SK-N-SH treated with all-trans-retinoic acid at 6 μM for 48 hours (cell line): ENCODE measurements at regions not wholly inside any gene's neighbourhood (a gene's known extent, or its start where the extent isn't known, plus 50 kb on each side); places are given as distances from the start of the nearest gene placed in this dataset.

Experiments used
- ATAC-seq: fragments of 200-7000 bp; cut with Tn5 transposase; 3 replicates; pipeline ENCODE4 v1.9.1; 2020; ENCODE audit warnings: mild to moderate bottlenecking, moderate library complexity
- ARNTL ChIP-seq: fragments of 450-650 bp; formaldehyde crosslinking; IDR thresholded peaks from 2 replicates; pipeline ENCODE4 v1.5.0; 2020; ENCODE audit warnings: low read depth, mild to moderate bottlenecking, moderate library complexity, borderline replicate concordance
- BACH2 ChIP-seq: fragments of 250-450 bp; sonication (Bioruptor Pico); IDR thresholded peaks from 2 replicates; pipeline ENCODE4 v1.9.0; 2021; ENCODE audit warnings: mild to moderate bottlenecking, borderline replicate concordance
- CREB5 ChIP-seq: fragments of 250-450 bp; sonication (Bioruptor Pico); IDR thresholded peaks from 2 replicates; pipeline ENCODE4 v1.5.1; 2020; ENCODE audit warnings: low read depth, mild to moderate bottlenecking, moderate library complexity
- CSDC2 ChIP-seq: fragments of 250-450 bp; sonication (Bioruptor Pico); IDR thresholded peaks from 2 replicates; pipeline ENCODE4 v1.5.0; 2020; ENCODE audit warnings: mild to moderate bottlenecking, moderate library complexity
- CSRNP3 ChIP-seq: fragments of 250-450 bp; sonication (Bioruptor Pico); IDR thresholded peaks from 2 replicates; pipeline ENCODE4 v1.5.1; 2021; ENCODE audit warnings: mild to moderate bottlenecking, moderate library complexity
- ESRRG ChIP-seq: fragments of 250-450 bp; sonication (Bioruptor Pico); IDR thresholded peaks from 2 replicates; pipeline ENCODE4 v1.6.1; 2021; ENCODE audit warnings: mild to moderate bottlenecking
- ISL1 ChIP-seq: fragments of 250-450 bp; sonication (Bioruptor Pico); IDR thresholded peaks from 2 replicates; pipeline ENCODE4 v2.1.2; 2022; ENCODE audit warnings: mild to moderate bottlenecking, moderate library complexity
- OSR1 ChIP-seq: fragments of 250-450 bp; sonication (Bioruptor Pico); IDR thresholded peaks from 2 replicates; pipeline ENCODE4 v1.8.0; 2022; ENCODE audit warnings: moderate library complexity, mild to moderate bottlenecking, inconsistent platforms
- POU6F1 ChIP-seq: fragments of 250-450 bp; sonication (Bioruptor Pico); IDR thresholded peaks from 2 replicates; pipeline ENCODE4 v1.8.0; 2021; ENCODE audit warnings: low read depth, mild to moderate bottlenecking, moderate library complexity, borderline replicate concordance
- PPARA ChIP-seq: fragments of 250-450 bp; sonication (Bioruptor Pico); IDR thresholded peaks from 2 replicates; pipeline ENCODE4 v1.5.0; 2020; ENCODE audit warnings: mild to moderate bottlenecking, borderline replicate concordance
- RARB ChIP-seq: fragments of 250-450 bp; sonication (Bioruptor Pico); IDR thresholded peaks from 2 replicates; pipeline ENCODE4 v1.8.0; 2021; ENCODE audit warnings: mild to moderate bottlenecking, moderate library complexity
- SNAI2 ChIP-seq: fragments of 250-450 bp; sonication (Bioruptor Pico); IDR thresholded peaks from 2 replicates; pipeline ENCODE4 v1.5.0; 2020; ENCODE audit warnings: mild to moderate bottlenecking, moderate library complexity
- TCF4 ChIP-seq: fragments of 250-450 bp; sonication (Bioruptor Pico); IDR thresholded peaks from 2 replicates; pipeline ENCODE4 v1.8.0; 2021; ENCODE audit warnings: mild to moderate bottlenecking, moderate library complexity, borderline replicate concordance
- TSHZ2 ChIP-seq: fragments of 250-450 bp; sonication (Bioruptor Pico); IDR thresholded peaks from 2 replicates; pipeline ENCODE4 v1.5.0; 2020; ENCODE audit warnings: mild to moderate bottlenecking, moderate library complexity
- ZC3H10 ChIP-seq: fragments of 250-450 bp; sonication (Bioruptor Pico); IDR thresholded peaks from 2 replicates; pipeline ENCODE4 v1.5.1; 2021; ENCODE audit warnings: mild to moderate bottlenecking, moderate library complexity
- ZFP3 ChIP-seq: fragments of 250-450 bp; sonication (Bioruptor Pico); IDR thresholded peaks from 2 replicates; pipeline ENCODE4 v1.5.0; 2020; ENCODE audit warnings: mild to moderate bottlenecking, moderate library complexity
- ZNF565 ChIP-seq: fragments of 450-650 bp; formaldehyde crosslinking; conservative IDR thresholded peaks from 2 replicates; pipeline ENCODE4 v1.5.0; 2020; ENCODE audit warnings: low read depth, mild to moderate bottlenecking, moderate library complexity
- ZNF70 ChIP-seq: fragments of 450-650 bp; formaldehyde crosslinking; IDR thresholded peaks from 2 replicates; pipeline ENCODE4 v1.5.0; 2020; ENCODE audit warnings: mild to moderate bottlenecking, moderate library complexity

- TF ChIP-seq POU6F1 (no peak), TSHZ2 (CRISPR knock-in tag) (no peak), SNAI2 (CRISPR knock-in tag) (no peak), ARNTL (CRISPR knock-in tag) (no peak), ZNF70 (no peak), ZC3H10 (CRISPR knock-in tag) (no peak), CREB5 (no peak), OSR1 (no peak), ESRRG (CRISPR knock-in tag) (no peak)
These were observed 246.3 kb downstream of the IRS1 start (continued) for GRCh38 chr2:226553333-226553732.

GRCh38 chr2:226552571-226553285, 246.9 kb downstream of the IRS1 start:
- ATAC-seq: no peak
- TF ChIP-seq ZFP3 (no peak), CSRNP3 (CRISPR knock-in tag) (no peak), POU6F1 (no peak), CSDC2 (CRISPR knock-in tag) (no peak), TSHZ2 (CRISPR knock-in tag) (no peak), ZNF70 (no peak), OSR1 (no peak), PPARA (CRISPR knock-in tag) (no peak), ARNTL (CRISPR knock-in tag) (no peak), ZNF565 (CRISPR knock-in tag) (no peak), BACH2 (CRISPR knock-in tag) (no peak)

- no peak for ATAC-seq
These were observed 247.9 kb downstream of the IRS1 start for GRCh38 chr2:226551522-226552250.

More at GRCh38 chr2:226551522-226552250, 247.9 kb downstream of the IRS1 start:
- no peak for TF ChIP-seq POU6F1
- TF ChIP-seq ZFP3: no peak
- no peak for TF ChIP-seq ZC3H10 (CRISPR knock-in tag)
- no peak for TF ChIP-seq BACH2 (CRISPR knock-in tag)
- no peak for TF ChIP-seq ZNF565 (CRISPR knock-in tag)
- no peak for TF ChIP-seq ISL1 (CRISPR knock-in tag)
- TF ChIP-seq TCF4 (CRISPR knock-in tag): no peak
- no peak for TF ChIP-seq RARB (CRISPR knock-in tag)
- no peak for TF ChIP-seq OSR1
- no peak for TF ChIP-seq ARNTL (CRISPR knock-in tag)
